ENCODE measurements at regions not wholly inside any gene's neighbourhood (a gene's known extent, or its start where the extent isn't known, plus 50 kb on each side); places are given as distances from the start of the nearest gene placed in this dataset.
"Not testable (repeated sequence)": the region's sequence is repeated elsewhere in the genome, so short reads cannot be mapped to it uniquely, and the experiment has no call there.

GRCh38 chr16:86945166-86945900 is 367.0 kb downstream of the FOXL1 start:
- no peak for DNase-seq

GRCh38 chr16:86946396-86946795 is 368.0 kb downstream of the FOXL1 start:
- no peak for DNase-seq

- no peak for DNase-seq
Observed at GRCh38 chr16:86946981-86947380, 368.6 kb downstream of the FOXL1 start.

- DNase-seq, result no peak
Observed at GRCh38 chr16:86948046-86948445, 369.1 kb downstream of the C16orf95 start.

- DNase-seq, result no peak
Observed at GRCh38 chr16:86949116-86949515, 368.1 kb downstream of the C16orf95 start.

- DNase-seq, result no peak
Observed at GRCh38 chr16:86949630-86950029, 367.6 kb downstream of the C16orf95 start.

- DNase-seq, result no peak
Observed at GRCh38 chr16:86951041-86951822, 366.0 kb downstream of the C16orf95 start.

- DNase-seq, result no peak
Observed at GRCh38 chr16:86951831-86952598, 365.2 kb downstream of the C16orf95 start.

- DNase-seq, result no peak
Observed at GRCh38 chr16:86952769-86953168, 364.4 kb downstream of the C16orf95 start.

GRCh38 chr16:86953631-86954391 is 363.4 kb downstream of the C16orf95 start:
- peak; percentile 1 for DNase-seq

- no peak for DNase-seq
Observed at GRCh38 chr16:86955136-86955855, 361.9 kb downstream of the C16orf95 start.

GRCh38 chr16:86956437-86956836 is 360.8 kb downstream of the C16orf95 start:
- no peak for DNase-seq

GRCh38 chr16:86957662-86958198 is 359.5 kb downstream of the C16orf95 start:
- DNase-seq, result not testable (repeated sequence)

- no peak for DNase-seq
Observed at GRCh38 chr16:86958423-86958822, 358.8 kb downstream of the C16orf95 start.

GRCh38 chr16:86959091-86959651 is 358.0 kb downstream of the C16orf95 start:
- DNase-seq, result no peak

GRCh38 chr16:86959729-86960128 is 357.5 kb downstream of the C16orf95 start:
- DNase-seq, result no peak

GRCh38 chr16:86960266-86960665 is 356.9 kb downstream of the C16orf95 start:
- peak; percentile 11 for DNase-seq

GRCh38 chr16:86961171-86961601 is 356.0 kb downstream of the C16orf95 start:
- no peak for DNase-seq

GRCh38 chr16:86962259-86962658 is 354.9 kb downstream of the C16orf95 start:
- DNase-seq, result no peak

GRCh38 chr16:86962913-86963312 is 354.3 kb downstream of the C16orf95 start:
- DNase-seq, result no peak
